ENCODE measurements at regions not wholly inside any gene's neighbourhood (a gene's known extent, or its start where the extent isn't known, plus 50 kb on each side); places are given as distances from the start of the nearest gene placed in this dataset.

DNA sequence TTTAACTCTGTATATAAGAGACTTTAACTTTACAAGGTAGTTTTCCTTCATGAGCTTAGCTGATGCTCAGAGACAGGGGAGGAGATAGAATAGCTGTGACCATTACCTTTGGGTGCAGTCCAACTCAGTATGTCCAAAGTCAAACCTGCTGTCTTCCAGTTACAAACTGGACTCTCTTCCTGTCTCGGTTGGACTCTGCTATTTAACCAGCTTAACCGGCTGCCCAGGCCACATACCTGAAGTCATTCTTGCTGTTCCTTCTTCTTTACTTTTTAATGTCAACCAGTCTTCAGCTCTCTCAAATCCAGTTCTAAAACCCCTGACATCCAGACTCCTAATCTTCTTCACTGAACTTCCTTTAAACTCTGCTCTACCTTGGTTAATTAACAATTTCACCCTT is 138.3 kb upstream of the TSHZ2 start:
- H3K79me1 ChIP-seq (ENCODE audit: low read depth in 1 of 2, low read length in 2 of 2): no peaks in the 10 kb centered on the region
- no peak for TF ChIP-seq RAD21 (IDR thresholded peaks at IDR 0.05; ENCODE audit: low read length)
- no peak for TF ChIP-seq CEBPB (IDR thresholded peaks at IDR 0.05; ENCODE audit: low read depth, low read length)
- TF ChIP-seq, protein P1, sequence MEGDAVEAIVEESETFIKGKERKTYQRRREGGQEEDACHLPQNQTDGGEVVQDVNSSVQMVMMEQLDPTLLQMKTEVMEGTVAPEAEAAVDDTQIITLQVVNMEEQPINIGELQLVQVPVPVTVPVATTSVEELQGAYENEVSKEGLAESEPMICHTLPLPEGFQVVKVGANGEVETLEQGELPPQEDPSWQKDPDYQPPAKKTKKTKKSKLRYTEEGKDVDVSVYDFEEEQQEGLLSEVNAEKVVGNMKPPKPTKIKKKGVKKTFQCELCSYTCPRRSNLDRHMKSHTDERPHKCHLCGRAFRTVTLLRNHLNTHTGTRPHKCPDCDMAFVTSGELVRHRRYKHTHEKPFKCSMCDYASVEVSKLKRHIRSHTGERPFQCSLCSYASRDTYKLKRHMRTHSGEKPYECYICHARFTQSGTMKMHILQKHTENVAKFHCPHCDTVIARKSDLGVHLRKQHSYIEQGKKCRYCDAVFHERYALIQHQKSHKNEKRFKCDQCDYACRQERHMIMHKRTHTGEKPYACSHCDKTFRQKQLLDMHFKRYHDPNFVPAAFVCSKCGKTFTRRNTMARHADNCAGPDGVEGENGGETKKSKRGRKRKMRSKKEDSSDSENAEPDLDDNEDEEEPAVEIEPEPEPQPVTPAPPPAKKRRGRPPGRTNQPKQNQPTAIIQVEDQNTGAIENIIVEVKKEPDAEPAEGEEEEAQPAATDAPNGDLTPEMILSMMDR (conservative IDR thresholded peaks at IDR 0.05; ENCODE audit: low read depth, low read length): no peak
- TF ChIP-seq FOS (IDR thresholded peaks at IDR 0.05; ENCODE audit: low read depth, low read length): no peak
- no peak for TF ChIP-seq MAFK (IDR thresholded peaks at IDR 0.05; ENCODE audit: low read depth, low read length)
- no peak for TF ChIP-seq ELK1 (IDR thresholded peaks at IDR 0.05; ENCODE audit: borderline replicate concordance, low read depth, low read length)
- TF ChIP-seq CHD1 (IDR thresholded peaks at IDR 0.05; ENCODE audit: low read depth, low read length): no peak
- no peak for TF ChIP-seq RCOR1 (IDR thresholded peaks at IDR 0.05; ENCODE audit: insufficient replicate concordance, low read length)
- TF ChIP-seq RFX5 (IDR thresholded peaks at IDR 0.05; ENCODE audit: low read depth, low read length): no peak
- TF ChIP-seq, protein P2, sequence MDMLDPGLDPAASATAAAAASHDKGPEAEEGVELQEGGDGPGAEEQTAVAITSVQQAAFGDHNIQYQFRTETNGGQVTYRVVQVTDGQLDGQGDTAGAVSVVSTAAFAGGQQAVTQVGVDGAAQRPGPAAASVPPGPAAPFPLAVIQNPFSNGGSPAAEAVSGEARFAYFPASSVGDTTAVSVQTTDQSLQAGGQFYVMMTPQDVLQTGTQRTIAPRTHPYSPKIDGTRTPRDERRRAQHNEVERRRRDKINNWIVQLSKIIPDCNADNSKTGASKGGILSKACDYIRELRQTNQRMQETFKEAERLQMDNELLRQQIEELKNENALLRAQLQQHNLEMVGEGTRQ (IDR thresholded peaks at IDR 0.05; ENCODE audit: low read depth, low read length): no peak
- no peak for TF ChIP-seq NFE2L2 (IDR thresholded peaks at IDR 0.05; ENCODE audit: low read depth, low read length)
- TF ChIP-seq MAZ (IDR thresholded peaks at IDR 0.05; ENCODE audit: borderline replicate concordance, low read depth, low read length): no peak
- no peak for TF ChIP-seq BHLHE40 (IDR thresholded peaks at IDR 0.05; ENCODE audit: low read depth, low read length)
- TF ChIP-seq POLR2A (IDR thresholded peaks at IDR 0.05; ENCODE audit: low read depth, low read length): no peak
- TF ChIP-seq SMC3 (IDR thresholded peaks at IDR 0.05; ENCODE audit: low read depth, low read length): no peak
- no peak for TF ChIP-seq MXI1 (IDR thresholded peaks at IDR 0.05; ENCODE audit: borderline replicate concordance, low read depth, low read length)
- ATAC-seq (ENCODE audit: low read depth) (no peak), DNase-seq (no peak)
- H3K23ac ChIP-seq (ENCODE audit: low read depth, low read length): no peak overlapping the region
- in situ Hi-C loops (cut with MboI; ENCODE audit: low sequenced_read_pairs) (no loop called here), dilution Hi-C loops (cut with HindIII; ENCODE audit: low sequenced_read_pairs, unreplicated experiment) (no loop called here), intact Hi-C loops (cut with micrococcal nuclease) (no loop called here)
- H4K5ac ChIP-seq (ENCODE audit: low read depth, low read length): no peak overlapping the region
- H3K9me3 ChIP-seq (ENCODE audit: control insufficient read depth, insufficient read depth, low read length): 0 out of 2 replicates have a peak, but pooled peaks cover 2% of the 10 kb centered on the region
- no peaks in the 10 kb centered on the region for H4K20me1 ChIP-seq (ENCODE audit: insufficient read depth, low read length)
- no peak overlapping the region for H2AFZ ChIP-seq (replicated peaks; ENCODE audit: low read length, poor library complexity)
- no peak overlapping the region for H3K4me3 ChIP-seq (ENCODE audit: insufficient read depth, low read depth, low read length)
- no peak overlapping the region for H2AK5ac ChIP-seq (ENCODE audit: low read depth, low read length)
- no peak overlapping the region for H3K4me2 ChIP-seq (ENCODE audit: low read depth, low read length)
- H3K18ac ChIP-seq (ENCODE audit: low read depth, low read length): no peak overlapping the region
- H2BK20ac ChIP-seq (ENCODE audit: low read depth, low read length): no peak overlapping the region
- 80% methylated on average over 2 of the region's 2 CpGs; no CpG with 5 or more reads in 1 of the 2 experiments for WGBS, 2 experiments (ENCODE audit: extremely low coverage in 2 of 2, insufficient read length in 1 of 2)
- H3K9me1 ChIP-seq (ENCODE audit: insufficient read depth, low read length): no peaks in the 10 kb centered on the region
- no peak overlapping the region for H4K91ac ChIP-seq (ENCODE audit: insufficient read depth, low read depth, low read length)
- no peak overlapping the region for H2BK5ac ChIP-seq (ENCODE audit: low read depth, low read length, poor library complexity, severe bottlenecking)
- no TSS peak for BruUV-seq (replicated peaks)
- H3K27me3 ChIP-seq (ENCODE audit: control insufficient read depth, insufficient read depth, low read length): no peaks in the 10 kb centered on the region
- ChIA-PET CTCF (no interaction called here), POLR2A (ENCODE audit: unreplicated experiment) (no interaction called here)
- no peak overlapping the region for H3K14ac ChIP-seq (replicated peaks; ENCODE audit: low read depth, low read length)
- H3K4ac ChIP-seq (ENCODE audit: low read depth, low read length): no peak overlapping the region
- no peak overlapping the region for H4K8ac ChIP-seq (ENCODE audit: low read depth in 2 of 2, low read length in 2 of 2)
- H2BK15ac ChIP-seq (ENCODE audit: low read depth, low read length): no peak overlapping the region
- H3K4me1 ChIP-seq (ENCODE audit: control insufficient read depth, insufficient read depth, low read length): no peaks in the 10 kb centered on the region
- H3K27ac ChIP-seq (ENCODE audit: insufficient read depth, low read length): no peak overlapping the region
- no peak overlapping the region for H3K9ac ChIP-seq (ENCODE audit: low read depth, low read length)
- no peaks in the 10 kb centered on the region for H3K36me3 ChIP-seq (ENCODE audit: control insufficient read depth, insufficient read depth, low read length)
- H2AK9ac ChIP-seq (replicated peaks; ENCODE audit: low read depth, low read length, poor library complexity): no peak overlapping the region
- no peak overlapping the region for H3K56ac ChIP-seq (ENCODE audit: extremely low read depth, insufficient read depth, low read length)
- no peak overlapping the region for H2BK120ac ChIP-seq (ENCODE audit: low read depth, low read length)

Measured in IMR-90 (cell line).